ENCODE measurements at regions not wholly inside any gene's neighbourhood (a gene's known extent, or its start where the extent isn't known, plus 50 kb on each side); places are given as distances from the start of the nearest gene placed in this dataset.

DNA sequence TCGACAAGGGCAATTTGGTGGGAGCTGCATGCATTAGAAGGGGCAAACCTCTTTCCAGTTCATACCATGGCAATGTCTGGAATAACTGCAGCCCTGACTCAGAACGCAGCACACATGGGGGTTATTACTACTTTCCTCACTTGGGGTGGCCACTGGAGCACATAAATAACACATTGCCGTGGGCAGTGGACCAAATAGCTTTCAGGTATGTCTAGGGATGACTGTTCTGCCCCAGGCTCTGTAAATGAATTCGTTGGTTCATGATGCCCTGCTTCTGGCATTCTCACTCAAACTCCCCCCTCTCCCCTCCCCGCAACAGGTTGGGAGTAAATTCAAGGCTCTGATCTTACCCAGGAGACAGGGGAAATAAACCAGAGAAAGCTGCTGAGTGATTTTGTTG, 238.0 kb upstream of the PLET1 start:
- no peaks in the 10 kb centered on the region for H3K9me3 ChIP-seq (ENCODE audit: insufficient read depth, low read depth, low read length)
- no peak overlapping the region for H3K27ac ChIP-seq (ENCODE audit: low read depth, low read length)
- H3K14ac ChIP-seq (ENCODE audit: low read length): no peak overlapping the region
- H2AK5ac ChIP-seq (ENCODE audit: low read length): no peak overlapping the region
- H2BK5ac ChIP-seq (ENCODE audit: low read depth, low read length, poor library complexity): no peak overlapping the region
- H2BK120ac ChIP-seq (ENCODE audit: insufficient read depth, low read length, poor library complexity): no peak overlapping the region
- DNase-seq: peak; percentile 96 to 97
- no peak overlapping the region for H2BK12ac ChIP-seq (ENCODE audit: low read length)
- H3K9ac ChIP-seq (ENCODE audit: low read length): no peak overlapping the region
- H3K36me3 ChIP-seq (ENCODE audit: control insufficient read depth in 1 of 2, insufficient read depth in 2 of 2, low read length in 2 of 2): no peaks in the 10 kb centered on the region
- H3K18ac ChIP-seq (ENCODE audit: low read length): no peak overlapping the region
- H3K27me3 ChIP-seq (ENCODE audit: insufficient read depth, low read length): no peaks in the 10 kb centered on the region
- no peak overlapping the region for H4K91ac ChIP-seq (ENCODE audit: low read depth, low read length)
- H4K12ac ChIP-seq (ENCODE audit: low read depth, low read length): no peak overlapping the region
- no CpG with 5 or more reads among the region's 5 CpGs for WGBS (ENCODE audit: extremely low coverage, insufficient coverage, insufficient read length)
- H2AFZ ChIP-seq (ENCODE audit: insufficient read depth, low read length, poor library complexity): no peak overlapping the region
- no peak overlapping the region for H3K4me2 ChIP-seq (ENCODE audit: low read length)
- no peaks in the 10 kb centered on the region for H3K79me1 ChIP-seq (ENCODE audit: low read length)
- no peak overlapping the region for H3K4ac ChIP-seq (ENCODE audit: low read depth, low read length)
- H3K4me3 ChIP-seq (ENCODE audit: low read depth, low read length): no peak overlapping the region
- H3K23ac ChIP-seq (ENCODE audit: low read length): no peak overlapping the region
- no peaks in the 10 kb centered on the region for H3K79me2 ChIP-seq (ENCODE audit: control insufficient read depth, insufficient read depth, low read length, poor library complexity)
- peaks cover 0 to 3% of the 10 kb centered on the region in 2 experiments for H3K4me1 ChIP-seq (ENCODE audit: control insufficient read depth in 1 of 2, insufficient read depth in 2 of 2, low read length in 2 of 2)
- H4K8ac ChIP-seq (ENCODE audit: low read depth, low read length): no peak overlapping the region

DNA sequence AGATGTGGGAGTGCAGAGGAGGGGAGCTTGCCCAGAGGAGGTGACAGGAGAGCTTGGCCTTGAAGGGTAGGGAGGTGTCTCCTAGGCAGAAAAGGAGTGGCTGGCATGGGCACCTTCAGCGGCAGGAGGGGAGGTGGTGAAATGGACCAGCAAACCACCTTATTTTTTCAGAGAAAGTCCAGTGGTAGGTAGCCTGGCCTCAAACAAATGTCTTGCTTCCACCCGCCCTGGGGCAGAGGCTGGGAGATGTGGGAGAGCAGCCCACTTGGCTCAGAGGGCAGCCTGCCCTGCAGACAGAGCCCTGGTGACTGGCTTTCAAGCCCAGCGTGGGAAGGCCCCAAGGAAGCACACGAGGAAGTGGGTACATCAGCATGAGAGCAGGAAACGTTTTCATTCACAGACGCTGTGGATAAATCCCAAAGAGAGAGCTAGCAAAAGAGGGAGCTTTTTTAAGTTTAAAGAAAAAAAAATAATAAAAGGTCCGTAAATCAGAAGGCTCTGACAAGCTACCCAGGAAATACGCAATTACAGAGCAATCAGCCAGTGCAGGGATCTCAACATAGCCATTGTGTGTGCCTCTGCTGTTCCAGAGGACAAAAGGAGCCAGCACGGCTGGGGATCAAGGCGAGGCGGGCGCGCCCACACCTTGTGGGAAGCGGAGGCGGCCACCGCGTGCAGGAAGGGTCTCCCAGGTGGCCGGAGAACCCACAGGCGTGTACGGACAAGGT, 238.7 kb upstream of the PLET1 start:
- Histone ChIP-seq H3K18ac (ENCODE audit: low read length) (no peak overlapping the region), H3K36me3 (ENCODE audit: control insufficient read depth in 1 of 2, insufficient read depth in 2 of 2, low read length in 2 of 2) (no peaks in the 10 kb centered on the region), H3K23ac (ENCODE audit: low read length) (no peak overlapping the region), H3K9ac (ENCODE audit: low read length) (no peak overlapping the region), H3K27ac (ENCODE audit: low read depth, low read length) (no peak overlapping the region), H2BK120ac (ENCODE audit: insufficient read depth, low read length, poor library complexity) (no peak overlapping the region), H3K79me2 (ENCODE audit: control insufficient read depth, insufficient read depth, low read length, poor library complexity) (no peaks in the 10 kb centered on the region), H3K4me2 (ENCODE audit: low read length) (no peak overlapping the region), H3K27me3 (ENCODE audit: insufficient read depth, low read length) (no peaks in the 10 kb centered on the region), H2BK12ac (ENCODE audit: low read length) (no peak overlapping the region), H2AK5ac (ENCODE audit: low read length) (no peak overlapping the region), H3K4me3 (ENCODE audit: low read depth, low read length) (no peak overlapping the region), H3K79me1 (ENCODE audit: low read length) (no peaks in the 10 kb centered on the region), H3K4ac (ENCODE audit: low read depth, low read length) (no peak overlapping the region), H3K14ac (ENCODE audit: low read length) (no peak overlapping the region), H4K8ac (ENCODE audit: low read depth, low read length) (no peak overlapping the region), H2AFZ (ENCODE audit: insufficient read depth, low read length, poor library complexity) (no peak overlapping the region), H3K9me3 (ENCODE audit: insufficient read depth, low read depth, low read length) (no peaks in the 10 kb centered on the region), H4K91ac (ENCODE audit: low read depth, low read length) (no peak overlapping the region), H4K12ac (ENCODE audit: low read depth, low read length) (no peak overlapping the region), H3K4me1 (ENCODE audit: control insufficient read depth in 1 of 2, insufficient read depth in 2 of 2, low read length in 2 of 2) (peaks cover 0 to 3% of the 10 kb centered on the region in 2 experiments), H2BK5ac (ENCODE audit: low read depth, low read length, poor library complexity) (no peak overlapping the region)
- no CpG with 5 or more reads among the region's 20 CpGs for WGBS (ENCODE audit: extremely low coverage, insufficient coverage, insufficient read length)
- DNase-seq: no peak

DNA sequence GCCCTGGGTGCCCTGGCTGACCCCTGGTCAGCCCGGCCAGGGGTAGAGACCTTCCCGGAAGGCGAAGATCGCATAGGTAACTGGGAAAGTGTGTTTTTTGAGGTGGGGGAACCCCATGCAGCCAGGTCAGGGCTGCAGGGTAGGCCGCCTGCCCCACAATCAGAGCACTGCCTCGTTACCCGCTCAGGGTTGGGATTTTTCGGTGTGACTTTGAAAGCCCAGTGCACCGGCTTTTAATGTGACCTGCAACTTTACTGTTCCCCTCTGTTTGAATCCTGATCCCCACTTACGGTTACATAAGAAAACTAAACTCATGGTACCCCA, 239.2 kb upstream of the PLET1 start:
- H3K79me1 ChIP-seq (ENCODE audit: low read length): no peaks in the 10 kb centered on the region
- H2BK5ac ChIP-seq (ENCODE audit: low read depth, low read length, poor library complexity): no peak overlapping the region
- no peak overlapping the region for H2AFZ ChIP-seq (ENCODE audit: insufficient read depth, low read length, poor library complexity)
- H2BK12ac ChIP-seq (ENCODE audit: low read length): no peak overlapping the region
- no peak overlapping the region for H3K4ac ChIP-seq (ENCODE audit: low read depth, low read length)
- no peak overlapping the region for H2BK120ac ChIP-seq (ENCODE audit: insufficient read depth, low read length, poor library complexity)
- H3K4me3 ChIP-seq (ENCODE audit: low read depth, low read length): no peak overlapping the region
- H3K18ac ChIP-seq (ENCODE audit: low read length): no peak overlapping the region
- H3K36me3 ChIP-seq (ENCODE audit: control insufficient read depth in 1 of 2, insufficient read depth in 2 of 2, low read length in 2 of 2): no peaks in the 10 kb centered on the region
- no peak overlapping the region for H3K27ac ChIP-seq (ENCODE audit: low read depth, low read length)
- H3K27me3 ChIP-seq (ENCODE audit: insufficient read depth, low read length): no peaks in the 10 kb centered on the region
- H2AK5ac ChIP-seq (ENCODE audit: low read length): no peak overlapping the region
- no peaks in the 10 kb centered on the region for H3K9me3 ChIP-seq (ENCODE audit: insufficient read depth, low read depth, low read length)
- no peak overlapping the region for H3K23ac ChIP-seq (ENCODE audit: low read length)
- no peak overlapping the region for H3K14ac ChIP-seq (ENCODE audit: low read length)
- no CpG with 5 or more reads among the region's 10 CpGs for WGBS (ENCODE audit: extremely low coverage, insufficient coverage, insufficient read length)
- no peak overlapping the region for H3K9ac ChIP-seq (ENCODE audit: low read length)
- H4K91ac ChIP-seq (ENCODE audit: low read depth, low read length): no peak overlapping the region
- no peak for DNase-seq
- no peak overlapping the region for H3K4me2 ChIP-seq (ENCODE audit: low read length)
- H3K79me2 ChIP-seq (ENCODE audit: control insufficient read depth, insufficient read depth, low read length, poor library complexity): no peaks in the 10 kb centered on the region
- peaks cover 0 to 3% of the 10 kb centered on the region in 2 experiments for H3K4me1 ChIP-seq (ENCODE audit: control insufficient read depth in 1 of 2, insufficient read depth in 2 of 2, low read length in 2 of 2)
- H4K8ac ChIP-seq (ENCODE audit: low read depth, low read length): no peak overlapping the region
- no peak overlapping the region for H4K12ac ChIP-seq (ENCODE audit: low read depth, low read length)

DNA sequence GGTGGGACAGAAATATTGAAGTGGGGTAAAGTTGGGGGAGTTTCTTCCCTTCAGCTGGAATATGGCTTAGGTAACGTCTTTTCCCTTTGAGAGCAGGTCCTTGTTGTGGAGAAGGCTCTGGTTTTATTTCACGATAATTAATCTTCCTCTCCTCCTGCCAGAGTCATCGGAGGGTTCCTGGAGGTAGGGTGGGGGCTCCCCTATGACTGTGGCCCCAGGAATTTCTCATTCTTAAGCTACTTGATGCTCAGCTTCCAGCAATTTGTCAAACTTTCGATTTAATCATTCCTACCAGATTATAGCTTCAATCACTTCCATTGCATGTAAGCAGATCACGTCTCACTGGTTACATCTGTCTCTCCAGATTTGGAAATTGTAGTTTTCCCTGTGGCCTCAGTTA, 242.8 kb upstream of the PLET1 start:
- DNase-seq: no peak
- no peak overlapping the region for H2BK120ac ChIP-seq (ENCODE audit: insufficient read depth, low read length, poor library complexity)
- no peaks in the 10 kb centered on the region for H3K79me2 ChIP-seq (ENCODE audit: control insufficient read depth, insufficient read depth, low read length, poor library complexity)
- H3K23ac ChIP-seq (ENCODE audit: low read length): no peak overlapping the region
- H3K4ac ChIP-seq (ENCODE audit: low read depth, low read length): no peak overlapping the region
- no CpG with 5 or more reads among the region's 5 CpGs for WGBS (ENCODE audit: extremely low coverage, insufficient coverage, insufficient read length)
- no peak overlapping the region for H2AFZ ChIP-seq (ENCODE audit: insufficient read depth, low read length, poor library complexity)
- no peak overlapping the region for H3K4me3 ChIP-seq (ENCODE audit: low read depth, low read length)
- no peaks in the 10 kb centered on the region for H3K79me1 ChIP-seq (ENCODE audit: low read length)
- peaks cover 0 to 2% of the 10 kb centered on the region in 2 experiments for H3K4me1 ChIP-seq (ENCODE audit: control insufficient read depth in 1 of 2, insufficient read depth in 2 of 2, low read length in 2 of 2)
- H3K4me2 ChIP-seq (ENCODE audit: low read length): no peak overlapping the region
- H4K8ac ChIP-seq (ENCODE audit: low read depth, low read length): no peak overlapping the region
- H3K27me3 ChIP-seq (ENCODE audit: insufficient read depth, low read length): no peaks in the 10 kb centered on the region
- H3K9me3 ChIP-seq (ENCODE audit: insufficient read depth, low read depth, low read length): no peaks in the 10 kb centered on the region
- H3K9ac ChIP-seq (ENCODE audit: low read length): no peak overlapping the region
- no peak overlapping the region for H2BK12ac ChIP-seq (ENCODE audit: low read length)
- H2AK5ac ChIP-seq (ENCODE audit: low read length): no peak overlapping the region
- no peak overlapping the region for H4K12ac ChIP-seq (ENCODE audit: low read depth, low read length)
- no peak overlapping the region for H4K91ac ChIP-seq (ENCODE audit: low read depth, low read length)
- H3K36me3 ChIP-seq (ENCODE audit: control insufficient read depth in 1 of 2, insufficient read depth in 2 of 2, low read length in 2 of 2): no peaks in the 10 kb centered on the region
- no peak overlapping the region for H3K27ac ChIP-seq (ENCODE audit: low read depth, low read length)
- no peak overlapping the region for H2BK5ac ChIP-seq (ENCODE audit: low read depth, low read length, poor library complexity)
- H3K18ac ChIP-seq (ENCODE audit: low read length): no peak overlapping the region
- no peak overlapping the region for H3K14ac ChIP-seq (ENCODE audit: low read length)

Measured in trophoblast cell (in vitro differentiated cells and primary cell).